ENCODE measurements at regions not wholly inside any gene's neighbourhood (a gene's known extent, or its start where the extent isn't known, plus 50 kb on each side); places are given as distances from the start of the nearest gene placed in this dataset.

DNA sequence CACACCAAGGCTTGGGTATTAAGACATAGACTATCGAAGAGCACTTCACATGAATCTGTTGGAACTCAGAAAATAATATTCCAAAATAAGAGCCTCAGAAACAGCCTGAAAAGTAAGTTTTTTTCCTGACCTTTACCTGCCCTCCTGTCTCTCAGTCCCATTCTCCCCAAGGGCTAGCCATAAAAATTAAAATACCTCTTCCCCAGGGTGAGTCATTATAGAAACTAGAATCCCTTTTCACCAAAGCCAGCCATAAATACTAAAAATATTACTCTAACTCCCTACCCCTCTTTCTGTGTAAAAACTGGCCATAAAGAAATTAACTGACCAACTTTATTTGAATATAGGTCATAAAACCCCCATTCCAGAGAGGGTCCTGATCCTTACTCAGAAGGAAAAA, 87.9 kb upstream of the TMEM106B start:
- TF ChIP-seq, protein P1, sequence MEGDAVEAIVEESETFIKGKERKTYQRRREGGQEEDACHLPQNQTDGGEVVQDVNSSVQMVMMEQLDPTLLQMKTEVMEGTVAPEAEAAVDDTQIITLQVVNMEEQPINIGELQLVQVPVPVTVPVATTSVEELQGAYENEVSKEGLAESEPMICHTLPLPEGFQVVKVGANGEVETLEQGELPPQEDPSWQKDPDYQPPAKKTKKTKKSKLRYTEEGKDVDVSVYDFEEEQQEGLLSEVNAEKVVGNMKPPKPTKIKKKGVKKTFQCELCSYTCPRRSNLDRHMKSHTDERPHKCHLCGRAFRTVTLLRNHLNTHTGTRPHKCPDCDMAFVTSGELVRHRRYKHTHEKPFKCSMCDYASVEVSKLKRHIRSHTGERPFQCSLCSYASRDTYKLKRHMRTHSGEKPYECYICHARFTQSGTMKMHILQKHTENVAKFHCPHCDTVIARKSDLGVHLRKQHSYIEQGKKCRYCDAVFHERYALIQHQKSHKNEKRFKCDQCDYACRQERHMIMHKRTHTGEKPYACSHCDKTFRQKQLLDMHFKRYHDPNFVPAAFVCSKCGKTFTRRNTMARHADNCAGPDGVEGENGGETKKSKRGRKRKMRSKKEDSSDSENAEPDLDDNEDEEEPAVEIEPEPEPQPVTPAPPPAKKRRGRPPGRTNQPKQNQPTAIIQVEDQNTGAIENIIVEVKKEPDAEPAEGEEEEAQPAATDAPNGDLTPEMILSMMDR (IDR thresholded peaks at IDR 0.05) = no peak
- TF ChIP-seq POLR2A (IDR thresholded peaks at IDR 0.05) = no peak

Measured in adrenal gland (tissue), 5 donors.